Endothelial cell of umbilical vein (primary cell): ENCODE measurements at regions not wholly inside any gene's neighbourhood (a gene's known extent, or its start where the extent isn't known, plus 50 kb on each side); places are given as distances from the start of the nearest gene placed in this dataset.

Experiments
- BruUV-seq: library from RNA; stranded (reverse); fragments of 400-500 nt; replicated peaks from 2 replicates; lab custom pipeline; 2021; lab: Mats Ljungman, UMichigan
- CTCF ChIA-PET: fragments of 300-600, 350-600 bp; sonication (Branson Sonifier 250); formaldehyde crosslinking; loops from one replicate; lab custom pipeline; 2021; ENCODE audit warnings: antibody characterized with exemption, inconsistent platforms; lab: Charles Lee
- POLR2A ChIA-PET: fragments of 300-600, 350-600 bp; sonication (Branson Sonifier 250); formaldehyde crosslinking; loops from one replicate; lab custom pipeline; 2021; ENCODE audit warnings: antibody characterized with exemption, inconsistent platforms; lab: Charles Lee
- DNase-seq: peaks from one replicate; pipeline ENCODE4 v3.0.0-alpha.2; 2011; ENCODE audit warnings: low read depth, low spot score
- FAIRE-seq: peaks from 2 replicates; lab custom pipeline; 2011; peaks lifted over from hg19 to GRCh38; lab: Jason Lieb, UNC
- H2AFZ ChIP-seq: 2 replicates; pipeline ENCODE4 v1.6.0; 2012; ENCODE audit warnings: low read depth, low read length, control low read depth, inconsistent platforms
- H3K27ac ChIP-seq: 2 replicates; pipeline ENCODE4 v1.5.1; 2011; ENCODE audit warnings: low read depth, mild to moderate bottlenecking, control low read depth, low read length, moderate library complexity; ENCODE audit not compliant: insufficient read depth
- H3K27me3 ChIP-seq, 2 experiments: 2 replicates each; pipeline versions ENCODE4 v1.6.0 to v1.6.1; 2011; ENCODE audit warnings: low read length in 2 of 2, mixed read lengths in 1 of 2; ENCODE audit not compliant: control insufficient read depth in 2 of 2, insufficient read depth in 2 of 2
- H3K36me3 ChIP-seq, 2 experiments: 2 replicates in 1 of 2; 3 replicates in 1 of 2; pipeline ENCODE4 v1.5.1; 2011; ENCODE audit warnings: low read length in 2 of 2, mild to moderate bottlenecking in 1 of 2, moderate library complexity in 1 of 2; ENCODE audit not compliant: control insufficient read depth in 2 of 2, insufficient read depth in 2 of 2; ENCODE audit errors: extremely low read depth in 1 of 2
- H3K4me1 ChIP-seq: 3 replicates; pipeline ENCODE4 v1.5.1; 2011; ENCODE audit warnings: mild to moderate bottlenecking, low read length; ENCODE audit not compliant: control insufficient read depth, insufficient read depth; ENCODE audit errors: extremely low read depth
- H3K4me2 ChIP-seq: 2 replicates; pipeline ENCODE4 v1.6.1; 2011; ENCODE audit warnings: low read length, control low read depth, mixed read lengths; ENCODE audit not compliant: insufficient read depth
- H3K4me3 ChIP-seq, 3 experiments: fragments of 200-600 bp in 1 of 3; sonication (generic), shearing (Covaris generic) in 1 of 3; replicated peaks in 1 of 3; 2 replicates each; pipeline ENCODE4 v1.5.1; 2011 to 2016; ENCODE audit warnings: control low read depth in 3 of 3, low read length in 3 of 3, mild to moderate bottlenecking in 2 of 3, inconsistent platforms in 1 of 3, low read depth in 1 of 3, moderate library complexity in 1 of 3; ENCODE audit not compliant: insufficient read depth in 1 of 3
- H3K79me2 ChIP-seq: 2 replicates; pipeline ENCODE4 v1.6.0; 2012; ENCODE audit warnings: low read length, inconsistent platforms; ENCODE audit not compliant: control insufficient read depth, insufficient read depth
- H3K9ac ChIP-seq: replicated peaks from 2 replicates; pipeline ENCODE3; 2011; ENCODE audit warnings: low read length, control low read depth; ENCODE audit not compliant: insufficient read depth; ENCODE audit errors: extremely low read depth
- H3K9me1 ChIP-seq: replicated peaks from 3 replicates; pipeline ENCODE4 v1.6.0; 2011; ENCODE audit warnings: mild to moderate bottlenecking, low read length; ENCODE audit not compliant: control insufficient read depth, insufficient read depth; ENCODE audit errors: extremely low read depth
- H3K9me3 ChIP-seq: replicated peaks from 2 replicates; pipeline ENCODE4 v1.5.1; 2012; ENCODE audit warnings: low read length, inconsistent platforms; ENCODE audit not compliant: control insufficient read depth, insufficient read depth
- H4K20me1 ChIP-seq: replicated peaks from 2 replicates; pipeline ENCODE3; 2011; ENCODE audit warnings: mild to moderate bottlenecking, low read length; ENCODE audit not compliant: control insufficient read depth, insufficient read depth; ENCODE audit errors: extremely low read depth
- CTCF ChIP-seq, 2 donors: IDR thresholded peaks; 1 replicate in 1 of 2; 2 replicates in 1 of 2; pipeline ENCODE4 v1.5.1; 2011; ENCODE audit warnings: low read length in 2 of 2, mild to moderate bottlenecking in 2 of 2, moderate library complexity in 2 of 2, control low read depth in 1 of 2, inconsistent platforms in 1 of 2, low read depth in 1 of 2; ENCODE audit not compliant: insufficient read depth in 1 of 2; ENCODE audit errors: extremely low read depth in 1 of 2
- EZH2 ChIP-seq: IDR thresholded peaks from 2 replicates; pipeline ENCODE4 v1.6.1; 2012; ENCODE audit warnings: borderline replicate concordance, low read depth, mild to moderate bottlenecking, moderate library complexity, low read length, inconsistent platforms; ENCODE audit not compliant: severe bottlenecking
- FOS ChIP-seq: IDR thresholded peaks from 2 replicates; pipeline ENCODE4 v1.6.1; 2011; ENCODE audit warnings: mild to moderate bottlenecking, low read length, moderate library complexity, borderline replicate concordance; ENCODE audit not compliant: insufficient read depth
- GATA2 ChIP-seq: IDR thresholded peaks from 2 replicates; pipeline ENCODE4 v1.7.0; 2011; ENCODE audit warnings: low read depth, mild to moderate bottlenecking, moderate library complexity, mixed read lengths, low read length; ENCODE audit not compliant: insufficient read length, insufficient read depth
- JUN ChIP-seq: IDR thresholded peaks from 2 replicates; pipeline ENCODE4 v1.6.1; 2011; ENCODE audit warnings: borderline replicate concordance, low read depth; ENCODE audit not compliant: insufficient read length, insufficient read depth
- MAX ChIP-seq: IDR thresholded peaks from 2 replicates; pipeline ENCODE4 v1.6.1; 2011; ENCODE audit not compliant: insufficient read depth, insufficient read length
- MYC ChIP-seq: IDR thresholded peaks from one replicate; pipeline ENCODE4 v1.6.1; 2011; ENCODE audit warnings: mild to moderate bottlenecking, low read depth, low read length
- POLR2A ChIP-seq: IDR thresholded peaks from 2 replicates; pipeline ENCODE4 v1.6.1; 2012; ENCODE audit warnings: low read depth, mild to moderate bottlenecking, control low read depth, low read length
- POLR2AphosphoS5 ChIP-seq: IDR thresholded peaks from 2 replicates; pipeline ENCODE4 v1.6.1; 2012; ENCODE audit warnings: low read depth, mild to moderate bottlenecking, control low read depth, low read length, moderate library complexity; ENCODE audit not compliant: insufficient read depth
- dilution Hi-C: fragments of 300-500 bp; cut with MboI; formaldehyde crosslinking; loops from one replicate; pipeline ENCODE4 v1.15.0; 2019; ENCODE audit warnings: low sequenced_read_pairs; ENCODE audit not compliant: extremely low pct_ligation_motif_present
- intact Hi-C: fragments of 100-400 bp; cut with micrococcal nuclease; formaldehyde crosslinking; loops from one replicate; pipeline ENCODE4 v1.10.0; 2022

- BruUV-seq = no TSS peak
- Histone ChIP-seq H4K20me1 (no peaks in the 10 kb centered on the region), H3K27ac (no peak overlapping the region), H3K9me3 (no peaks in the 10 kb centered on the region), H3K9ac (no peak overlapping the region), H3K9me1 (no peaks in the 10 kb centered on the region), H3K79me2 (no peaks in the 10 kb centered on the region), H3K4me2 (no peak overlapping the region), H3K27me3 (peaks cover 0 to 3% of the 10 kb centered on the region in 2 experiments), H3K4me3 (no peak overlapping the region), H3K4me1 (no peaks in the 10 kb centered on the region), H3K36me3 (no peaks in the 10 kb centered on the region), H2AFZ (no peak overlapping the region)
- CTCF ChIA-PET = no interaction called here
- POLR2A ChIA-PET = no interaction called here
- dilution Hi-C loops (no loop called here), intact Hi-C loops (no loop called here)
- no peak for DNase-seq
- FAIRE-seq = no peak
- TF ChIP-seq GATA2 (no peak), POLR2A (no peak), EZH2 (no peak), MYC (no peak), JUN (no peak), MAX (no peak), FOS (no peak), CTCF (IDR thresholded peaks at IDR 0.05; ENCODE audit: extremely low read depth in 1 of 2, insufficient read depth in 1 of 2, low read depth in 1 of 2, low read length in 2 of 2) (no peak), POLR2AphosphoS5 (no peak)
These were observed 68.5 kb upstream of the GATB start for GRCh38 chr4:151829309-151829708.
